NCI-H345 treated with DMSO at 0.1 percent for 48 hours (cell line): ENCODE measurements at regions not wholly inside any gene's neighbourhood (a gene's known extent, or its start where the extent isn't known, plus 50 kb on each side); places are given as distances from the start of the nearest gene placed in this dataset.

Experiments
- DNase-seq: peaks from one replicate; lab custom pipeline; 2025; ENCODE audit not compliant: unreplicated experiment; lab: John Stamatoyannopoulos, UW

GRCh38 chr7:121572615-121573014 lies 176.5 kb upstream of the FAM3C start:
- no peak for DNase-seq

- DNase-seq = no peak
These were observed 174.3 kb upstream of the FAM3C start for GRCh38 chr7:121570365-121570764.

GRCh38 chr7:121563177-121563576 lies 167.1 kb upstream of the FAM3C start:
- no peak for DNase-seq

DNA sequence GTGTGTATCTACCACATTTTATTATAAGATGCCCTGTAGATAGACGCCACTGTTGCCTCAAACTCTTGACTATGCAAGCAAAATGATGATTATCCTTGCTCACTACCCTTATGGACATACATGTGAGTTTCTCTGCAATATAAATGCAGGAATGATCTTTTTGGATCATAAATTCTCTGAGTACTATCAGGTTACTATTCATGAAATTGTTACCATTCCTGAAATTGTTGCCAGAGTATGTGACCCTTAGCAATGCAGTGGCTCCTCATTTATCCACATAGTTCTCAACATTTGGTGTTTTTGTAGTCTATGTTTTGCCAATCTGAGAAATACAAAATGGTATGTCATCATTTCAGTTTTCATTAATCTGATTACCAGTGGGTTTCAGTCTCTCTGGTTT lies 166.2 kb upstream of the FAM3C start:
- DNase-seq = no peak

DNA sequence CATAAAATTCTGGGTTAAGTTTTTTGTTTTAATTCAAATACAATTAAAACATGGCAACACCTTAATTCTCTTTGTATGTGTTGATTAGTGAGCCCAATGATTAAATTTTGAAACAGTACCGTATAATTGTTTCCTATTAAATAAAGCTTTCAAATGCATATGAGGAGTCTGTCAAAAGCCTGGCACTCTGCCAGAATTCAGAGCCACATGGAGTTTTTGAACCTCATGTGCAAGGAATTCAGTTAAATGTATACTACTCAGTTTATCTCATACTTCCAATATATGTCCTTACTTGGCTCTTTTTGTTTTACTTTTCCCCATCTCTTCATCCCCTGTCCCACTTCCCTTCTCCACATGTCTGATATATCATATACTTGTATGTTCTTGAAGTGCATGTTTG lies 165.6 kb upstream of the FAM3C start:
- no peak for DNase-seq

DNA sequence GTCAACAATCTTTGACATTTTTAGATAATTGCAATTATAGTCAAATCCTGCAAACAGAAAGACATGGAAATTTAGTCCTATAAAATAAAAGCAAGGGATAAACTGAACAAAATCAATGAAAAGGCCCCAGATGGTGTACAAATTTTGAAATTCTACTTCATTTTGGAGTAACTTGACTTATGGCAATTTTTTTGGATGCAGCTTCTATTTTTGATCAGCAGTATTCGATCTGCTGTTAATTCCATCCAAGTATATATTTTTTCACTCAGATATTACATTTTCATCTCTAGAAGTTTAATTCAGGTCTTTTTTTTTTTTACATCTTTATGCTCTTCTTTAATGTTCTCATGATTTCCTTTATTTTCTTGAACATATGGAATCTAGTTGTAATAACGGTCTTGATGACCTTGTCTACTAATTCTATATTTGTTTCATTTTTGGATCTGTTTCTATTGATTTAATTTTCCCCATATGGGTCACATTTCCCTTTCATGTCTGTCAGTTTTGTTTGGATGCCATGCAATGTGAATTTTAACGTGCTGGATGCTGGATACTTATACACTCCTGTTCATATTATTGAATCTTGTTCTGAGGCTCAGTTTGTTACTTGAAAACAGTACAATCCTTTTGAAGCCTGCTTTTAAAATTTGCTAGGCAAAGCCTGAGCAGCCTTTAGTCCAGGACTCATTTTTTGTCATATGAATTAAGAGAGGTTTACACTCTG lies 164.3 kb upstream of the FAM3C start:
- no peak for DNase-seq

DNA sequence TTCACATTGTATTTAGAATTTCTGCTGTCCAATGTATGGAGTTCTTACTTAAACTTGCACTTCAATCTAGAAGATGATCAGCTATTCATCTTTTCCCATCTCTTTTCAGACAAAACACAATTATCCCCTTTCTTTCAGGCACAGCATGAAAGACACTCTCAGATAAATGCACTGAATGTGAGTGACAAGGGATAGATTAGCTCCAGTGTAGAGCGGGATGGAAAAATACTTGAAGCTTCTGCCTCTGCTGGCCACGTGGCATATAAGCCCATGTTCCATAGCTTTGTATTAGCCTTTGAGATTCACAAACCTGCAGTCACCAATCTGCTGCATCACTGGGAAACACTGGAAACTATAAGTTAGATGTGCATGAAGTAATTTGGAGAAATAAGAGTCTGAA lies 162.2 kb upstream of the FAM3C start:
- no peak for DNase-seq

DNA sequence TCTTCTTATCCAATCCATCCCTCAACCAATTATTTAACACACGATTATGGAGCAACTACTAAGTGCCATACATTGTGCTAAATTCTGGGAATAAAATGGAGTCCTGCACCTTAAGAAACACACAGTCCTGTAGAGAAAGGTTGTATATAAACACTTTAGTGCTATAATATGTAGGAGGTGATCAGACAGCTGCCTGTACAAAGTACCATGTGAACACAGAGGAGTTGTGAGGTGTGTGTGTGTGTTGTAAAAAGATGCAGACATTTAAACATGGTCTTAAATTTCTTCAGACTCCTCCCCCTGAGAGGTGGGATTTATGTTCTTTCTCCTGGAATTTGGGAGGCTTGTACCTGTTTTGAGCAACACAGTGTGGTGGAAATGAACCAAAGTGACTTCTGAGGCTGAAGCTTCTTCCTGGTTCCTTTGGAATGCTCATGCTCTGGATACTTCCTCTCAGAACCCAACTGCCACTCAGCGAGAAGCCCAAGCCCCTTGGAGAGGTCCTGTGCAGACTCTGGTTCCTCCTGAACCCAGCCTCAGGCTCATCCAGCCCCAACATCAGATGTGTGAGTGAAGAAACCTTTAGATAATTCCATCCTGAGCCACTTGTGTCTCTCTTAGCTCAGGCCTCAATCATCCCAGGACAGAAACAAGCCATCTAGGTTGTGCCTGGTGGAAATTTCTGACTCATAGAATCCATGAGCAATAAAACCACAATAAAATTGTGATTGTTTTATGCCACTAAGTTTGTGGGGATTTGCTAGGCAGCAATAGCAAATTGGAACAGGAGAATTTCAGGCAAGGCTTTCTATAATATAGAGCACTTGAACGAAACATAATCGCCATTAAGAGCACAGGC lies 161.2 kb upstream of the FAM3C start:
- no peak for DNase-seq

- DNase-seq = no peak
These were observed 159.4 kb upstream of the FAM3C start for GRCh38 chr7:121555558-121555957.

GRCh38 chr7:121547544-121548092 lies 151.5 kb upstream of the FAM3C start:
- peak; percentile 59 for DNase-seq

- no peak for DNase-seq
These were observed 150.8 kb upstream of the FAM3C start for GRCh38 chr7:121546632-121547543.

- no peak for DNase-seq
These were observed 149.3 kb upstream of the FAM3C start for GRCh38 chr7:121545418-121545817.

- no peak for DNase-seq
These were observed 148.6 kb upstream of the FAM3C start for GRCh38 chr7:121544726-121545125.

- DNase-seq = no peak
These were observed 148.1 kb upstream of the FAM3C start for GRCh38 chr7:121544238-121544637.

DNA sequence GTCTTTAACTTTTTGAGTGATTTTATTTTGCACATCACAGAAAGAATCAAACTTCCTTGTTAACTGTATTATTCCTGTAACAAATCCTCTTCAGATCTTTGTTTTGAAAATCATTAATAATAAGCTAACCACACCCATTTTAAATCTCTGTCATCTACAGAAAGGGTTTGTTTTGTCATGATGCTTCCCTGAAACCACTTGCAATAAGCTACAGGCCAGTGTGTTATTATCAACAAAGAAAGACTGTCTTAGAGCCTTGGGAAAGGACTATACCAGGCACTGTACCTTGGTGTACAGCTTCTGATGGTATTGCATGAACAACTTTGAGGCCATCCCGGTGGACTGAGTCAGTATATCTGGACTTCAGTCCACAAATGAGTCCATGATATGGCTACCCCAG lies 145.3 kb upstream of the FAM3C start:
- DNase-seq = no peak

GRCh38 chr7:121540138-121540537 lies 144.0 kb upstream of the FAM3C start:
- DNase-seq = no peak

DNA sequence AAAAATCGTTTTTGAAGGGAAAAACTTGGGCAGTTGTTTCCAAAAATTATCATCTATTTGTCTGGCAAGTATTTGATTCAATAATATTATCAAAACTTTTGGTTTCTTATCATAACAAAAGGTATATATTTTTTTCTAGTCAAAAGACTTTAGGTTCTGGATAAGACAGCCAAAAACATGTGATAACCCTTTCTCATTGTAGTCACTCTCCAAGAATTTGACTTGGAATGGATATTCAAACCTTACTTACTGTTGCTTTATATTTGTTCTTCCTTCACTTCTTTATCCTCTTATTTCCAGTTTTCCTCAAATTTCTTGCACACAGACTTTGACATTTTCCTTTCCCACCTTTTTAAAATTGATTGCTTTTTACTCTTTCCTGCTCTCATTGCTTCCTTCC lies 140.9 kb upstream of the FAM3C start:
- no peak for DNase-seq

DNA sequence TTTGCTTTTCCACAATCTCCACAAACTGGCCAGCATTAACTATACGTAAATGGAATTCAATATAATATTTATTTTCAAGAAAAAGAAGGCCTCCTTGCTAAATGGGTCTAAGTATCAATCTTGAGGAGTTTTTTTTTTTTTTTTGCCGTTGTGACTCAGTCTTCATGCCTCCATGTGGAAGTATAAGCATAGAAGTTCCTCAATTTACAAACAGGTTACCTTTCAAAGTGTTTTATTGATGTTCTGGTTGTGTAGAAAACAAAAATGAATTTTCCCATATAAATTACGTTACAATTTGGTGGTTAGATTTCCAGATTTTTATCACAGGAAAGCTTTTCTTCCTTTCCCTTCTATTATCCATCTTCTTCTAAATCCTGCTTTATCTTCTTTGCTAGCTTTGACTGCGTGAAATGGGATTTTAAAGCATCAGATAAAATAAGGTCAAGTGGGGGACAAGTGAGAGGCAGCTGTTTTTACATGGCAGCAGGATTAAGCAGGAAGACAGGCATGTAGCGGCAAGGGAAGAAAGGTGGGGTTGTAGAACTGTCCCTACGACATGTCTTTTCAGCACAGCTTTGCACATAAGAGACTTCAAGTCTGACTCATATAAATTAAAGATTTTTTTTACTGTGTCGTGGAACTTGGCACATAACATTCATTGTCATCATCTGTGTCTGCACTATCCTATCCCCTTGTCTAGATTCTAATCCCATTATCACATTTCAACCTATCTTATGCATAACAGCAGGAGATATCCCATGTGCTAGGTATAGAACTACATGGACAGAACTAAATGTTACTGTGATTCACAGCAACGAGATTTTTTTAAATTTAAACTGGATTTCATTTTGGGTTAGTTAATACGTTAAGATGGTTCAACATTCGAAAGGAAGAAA lies 135.3 kb upstream of the FAM3C start:
- no peak for DNase-seq

- no peak for DNase-seq
These were observed 134.4 kb upstream of the FAM3C start for GRCh38 chr7:121530227-121531174.
